22Rv1 (cell line): ENCODE measurements at regions not wholly inside any gene's neighbourhood (a gene's known extent, or its start where the extent isn't known, plus 50 kb on each side); places are given as distances from the start of the nearest gene placed in this dataset.

Experiments used
- ZFX ChIP-seq: fragments of 450-650 bp; IDR thresholded peaks from 2 replicates; pipeline ENCODE4 v1.6.1; 2017; ENCODE audit warnings: antibody characterized with exemption, borderline replicate concordance
- TF ChIP-seq, protein P1 (sequence below): fragments of 450-650 bp; IDR thresholded peaks from 2 replicates; pipeline ENCODE4 v1.5.1; 2017; ENCODE audit warnings: mild to moderate bottlenecking

DNA sequence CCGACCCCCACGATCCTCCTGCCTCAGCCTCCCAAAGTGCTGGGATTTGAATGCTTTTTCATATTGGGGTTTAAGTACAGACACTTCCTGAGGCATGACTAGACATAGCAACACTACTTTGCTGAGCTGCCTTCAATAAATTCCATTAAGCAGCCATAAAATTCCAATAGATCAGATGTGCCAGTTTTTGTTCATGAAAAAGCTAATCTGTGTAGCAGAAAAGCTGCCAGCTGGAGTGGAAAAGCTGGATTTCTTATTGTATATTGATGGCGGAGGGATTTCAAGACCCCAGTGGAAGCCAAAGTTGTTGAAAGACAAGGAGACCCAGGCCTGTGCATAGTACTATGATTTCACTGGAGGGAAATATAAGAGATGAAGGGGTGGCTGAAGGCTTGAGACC, 209.0 kb upstream of the NUDT4 start:
- TF ChIP-seq, protein P1, sequence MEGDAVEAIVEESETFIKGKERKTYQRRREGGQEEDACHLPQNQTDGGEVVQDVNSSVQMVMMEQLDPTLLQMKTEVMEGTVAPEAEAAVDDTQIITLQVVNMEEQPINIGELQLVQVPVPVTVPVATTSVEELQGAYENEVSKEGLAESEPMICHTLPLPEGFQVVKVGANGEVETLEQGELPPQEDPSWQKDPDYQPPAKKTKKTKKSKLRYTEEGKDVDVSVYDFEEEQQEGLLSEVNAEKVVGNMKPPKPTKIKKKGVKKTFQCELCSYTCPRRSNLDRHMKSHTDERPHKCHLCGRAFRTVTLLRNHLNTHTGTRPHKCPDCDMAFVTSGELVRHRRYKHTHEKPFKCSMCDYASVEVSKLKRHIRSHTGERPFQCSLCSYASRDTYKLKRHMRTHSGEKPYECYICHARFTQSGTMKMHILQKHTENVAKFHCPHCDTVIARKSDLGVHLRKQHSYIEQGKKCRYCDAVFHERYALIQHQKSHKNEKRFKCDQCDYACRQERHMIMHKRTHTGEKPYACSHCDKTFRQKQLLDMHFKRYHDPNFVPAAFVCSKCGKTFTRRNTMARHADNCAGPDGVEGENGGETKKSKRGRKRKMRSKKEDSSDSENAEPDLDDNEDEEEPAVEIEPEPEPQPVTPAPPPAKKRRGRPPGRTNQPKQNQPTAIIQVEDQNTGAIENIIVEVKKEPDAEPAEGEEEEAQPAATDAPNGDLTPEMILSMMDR, result no peak
- TF ChIP-seq ZFX, result no peak
